HFF-Myc (cell line): ENCODE measurements at regions not wholly inside any gene's neighbourhood (a gene's known extent, or its start where the extent isn't known, plus 50 kb on each side); places are given as distances from the start of the nearest gene placed in this dataset.
"Not testable (repeated sequence)": the region's sequence is repeated elsewhere in the genome, so short reads cannot be mapped to it uniquely, and the experiment has no call there.

Source experiments
- DNase-seq: peaks from one replicate; pipeline ENCODE4 v3.0.0-alpha.2; 2011; ENCODE audit warnings: low read depth; ENCODE audit errors: extremely low read depth
- H3K4me3 ChIP-seq: replicated peaks from 2 replicates; pipeline ENCODE4 v1.5.1; 2011; ENCODE audit warnings: low read depth, mild to moderate bottlenecking, control low read depth, low read length
- CTCF ChIP-seq: IDR thresholded peaks from 2 replicates; pipeline ENCODE4 v1.5.1; 2012; ENCODE audit warnings: mild to moderate bottlenecking, low read depth, low read length, control low read depth; ENCODE audit errors: missing control alignments

DNA sequence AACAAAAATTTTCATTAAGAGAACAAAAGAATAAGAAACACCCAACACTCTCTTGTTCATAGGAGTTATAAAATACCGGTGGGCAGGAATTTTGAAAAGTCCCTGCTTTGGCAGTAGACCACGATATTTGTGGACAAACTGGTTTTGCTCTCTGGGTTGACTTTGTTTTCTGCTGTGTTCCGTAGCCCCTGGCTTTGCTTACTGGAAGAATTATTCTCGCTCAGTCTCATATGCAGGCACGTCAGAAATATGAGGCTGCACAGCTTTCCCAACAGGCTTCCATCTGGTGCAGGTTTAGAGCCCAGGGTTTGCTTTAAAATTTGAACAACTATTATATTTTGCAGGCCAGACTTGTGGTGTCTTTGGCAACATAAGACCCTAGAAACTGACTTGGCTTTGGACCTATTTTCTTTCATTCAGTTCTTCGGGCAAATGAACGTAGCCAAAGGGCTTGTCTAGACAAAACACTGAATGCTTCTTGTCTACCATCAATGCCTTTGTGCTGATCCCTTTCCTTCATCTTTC lies 2012.6 kb downstream of the PCDH9 start:
- H3K4me3 ChIP-seq = no peak overlapping the region
- DNase-seq = no peak
- TF ChIP-seq CTCF = no peak

DNA sequence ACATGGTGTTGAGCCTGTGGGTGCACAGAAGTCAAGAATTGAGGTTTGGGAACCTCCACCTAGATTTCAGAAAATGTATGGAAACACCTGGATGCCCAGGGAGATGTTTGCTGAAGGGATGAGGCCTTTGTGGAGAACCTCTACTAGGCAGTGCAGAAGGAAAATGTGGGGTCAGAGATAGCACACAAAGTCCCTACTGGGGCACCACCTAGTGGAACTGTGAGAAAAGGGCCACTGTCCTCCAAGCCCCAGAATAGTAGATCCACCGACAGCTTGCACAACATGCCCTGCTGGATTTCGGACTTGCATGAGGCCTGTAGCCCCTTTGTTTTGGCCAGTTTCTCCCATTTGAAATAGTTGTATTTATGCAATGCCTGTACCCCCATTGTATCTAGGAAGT lies 2027.3 kb downstream of the PCDH9 start:
- TF ChIP-seq CTCF = peak; percentile 15
- DNase-seq, H3K4me3 ChIP-seq: not testable (repeated sequence)

GRCh38 chr13:65188721-65189120 lies 2041.4 kb downstream of the PCDH9 start:
- no peak overlapping the region for H3K4me3 ChIP-seq
- no peak for TF ChIP-seq CTCF
- no peak for DNase-seq

DNA sequence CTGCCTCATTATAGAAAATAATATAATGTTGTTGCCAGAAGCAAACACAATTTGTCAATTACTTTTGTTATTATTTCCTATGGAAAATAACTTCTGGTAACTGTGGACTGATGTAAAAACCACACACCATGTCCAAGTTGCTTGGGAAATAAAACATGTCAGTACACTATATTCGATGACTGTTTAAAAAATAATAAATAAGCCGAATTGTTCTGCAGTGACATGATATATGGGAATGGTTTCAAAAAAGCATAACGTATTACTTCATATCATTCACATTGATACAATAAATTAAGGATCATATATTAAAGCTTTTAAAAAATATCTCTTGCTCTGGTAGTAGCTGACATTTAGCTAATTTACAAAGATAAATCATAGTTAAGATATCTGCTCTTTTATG lies 2062.1 kb downstream of the PCDH9 start:
- no peak overlapping the region for H3K4me3 ChIP-seq
- TF ChIP-seq CTCF = no peak
- no peak for DNase-seq

DNA sequence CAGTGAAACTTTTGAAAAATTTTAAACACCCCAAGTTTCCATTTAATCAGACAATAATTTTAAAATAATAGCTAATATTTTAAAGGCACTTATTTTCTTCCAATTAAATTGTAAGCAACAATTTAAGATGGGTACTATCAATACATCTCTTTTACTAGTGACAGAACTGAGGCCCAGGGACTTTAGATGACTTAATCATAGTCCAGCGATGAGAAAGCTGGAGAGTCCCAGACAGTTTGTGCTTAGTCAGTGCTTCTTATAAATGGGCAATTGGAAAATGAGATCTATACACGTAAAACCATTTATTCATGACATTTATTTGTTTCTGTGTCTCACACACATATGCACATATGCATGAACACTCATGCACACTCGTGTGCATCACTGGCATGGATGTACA lies 2063.5 kb downstream of the PCDH9 start:
- DNase-seq = no peak

GRCh38 chr13:65159803-65160202 lies 2070.3 kb downstream of the PCDH9 start:
- no peak for TF ChIP-seq CTCF
- no peak overlapping the region for H3K4me3 ChIP-seq
- DNase-seq = no peak

More for the DNA sequence above, 2063.5 kb downstream of the PCDH9 start:
- no peak overlapping the region for H3K4me3 ChIP-seq
- TF ChIP-seq CTCF = no peak

GRCh38 chr13:65155861-65156260 lies 2074.3 kb downstream of the PCDH9 start:
- TF ChIP-seq CTCF = no peak
- no peak overlapping the region for H3K4me3 ChIP-seq
- no peak for DNase-seq
